Stimulated activated CD4-positive, alpha-beta T cell treated with anti-CD3 and anti-CD28 coated beads, Interleukin-15, amount 100 ng/mL, for 24 hours (primary cell): ENCODE measurements at regions not wholly inside any gene's neighbourhood (a gene's known extent, or its start where the extent isn't known, plus 50 kb on each side); places are given as distances from the start of the nearest gene placed in this dataset.
"Not testable (repeated sequence)": the region's sequence is repeated elsewhere in the genome, so short reads cannot be mapped to it uniquely, and the experiment has no call there.

Experiments
- DNase-seq: peaks from one replicate; pipeline ENCODE4 v3.0.0-alpha.2; 2020

GRCh38 chr18:14937271-14937670 lies 189.3 kb downstream of the ANKRD30B start:
- DNase-seq = no peak

GRCh38 chr18:14939141-14939540 lies 191.2 kb downstream of the ANKRD30B start:
- DNase-seq = no peak

GRCh38 chr18:14940106-14940505 lies 192.1 kb downstream of the ANKRD30B start:
- not testable (repeated sequence) for DNase-seq

- DNase-seq = no peak
These were observed 192.8 kb downstream of the ANKRD30B start for GRCh38 chr18:14940735-14941134.

- no peak for DNase-seq
These were observed 193.3 kb downstream of the ANKRD30B start for GRCh38 chr18:14941256-14941655.

GRCh38 chr18:14941792-14942191 lies 193.8 kb downstream of the ANKRD30B start:
- DNase-seq = no peak

- no peak for DNase-seq
These were observed 194.3 kb downstream of the ANKRD30B start for GRCh38 chr18:14942275-14942674.

- DNase-seq = no peak
These were observed 195.5 kb downstream of the ANKRD30B start for GRCh38 chr18:14943486-14943885.

- DNase-seq = no peak
These were observed 196.1 kb downstream of the ANKRD30B start for GRCh38 chr18:14943967-14944636.

- DNase-seq = no peak
These were observed 196.9 kb downstream of the ANKRD30B start for GRCh38 chr18:14944838-14945237.

GRCh38 chr18:14945286-14945685 lies 197.3 kb downstream of the ANKRD30B start:
- no peak for DNase-seq

- DNase-seq = no peak
These were observed 198.0 kb downstream of the ANKRD30B start for GRCh38 chr18:14945984-14946383.

- not testable (repeated sequence) for DNase-seq
These were observed 198.9 kb downstream of the ANKRD30B start for GRCh38 chr18:14946741-14947470.

- no peak for DNase-seq
These were observed 199.7 kb downstream of the ANKRD30B start for GRCh38 chr18:14947482-14948162.

GRCh38 chr18:14948163-14948540 lies 200.2 kb downstream of the ANKRD30B start:
- no peak for DNase-seq

GRCh38 chr18:14949800-14950664 lies 202.1 kb downstream of the ANKRD30B start:
- DNase-seq = no peak

GRCh38 chr18:14952444-14953077 lies 204.6 kb downstream of the ANKRD30B start:
- DNase-seq = not testable (repeated sequence)

- no peak for DNase-seq
These were observed 210.7 kb downstream of the ANKRD30B start for GRCh38 chr18:14958701-14959100.

GRCh38 chr18:14959550-14959949 lies 211.6 kb downstream of the ANKRD30B start:
- DNase-seq = no peak

- DNase-seq = no peak
These were observed 214.0 kb downstream of the ANKRD30B start for GRCh38 chr18:14961991-14962390.

- no peak for DNase-seq
These were observed 214.7 kb downstream of the ANKRD30B start for GRCh38 chr18:14962626-14963025.

GRCh38 chr18:14963246-14963645 lies 215.3 kb downstream of the ANKRD30B start:
- no peak for DNase-seq
